Panc1 (cell line): ENCODE measurements at regions not wholly inside any gene's neighbourhood (a gene's known extent, or its start where the extent isn't known, plus 50 kb on each side); places are given as distances from the start of the nearest gene placed in this dataset.

Source experiments
- ATAC-seq: fragments of 200-7000 bp; cut with Tn5 transposase; 2 replicates; pipeline ENCODE4 v1.9.1; 2020; ENCODE audit warnings: mild to moderate bottlenecking, moderate library complexity
- BruUV-seq: library from RNA; stranded (reverse); fragments of 400-500 nt; replicated peaks from 2 replicates; lab custom pipeline; 2021; lab: Mats Ljungman, UMichigan
- CTCF ChIA-PET: fragments of 300-600 bp; sonication (Branson Sonifier 250); formaldehyde crosslinking; loops from one replicate; lab custom pipeline; 2022; ENCODE audit warnings: antibody characterized with exemption; lab: Charles Lee
- POLR2A ChIA-PET: fragments of 300-600 bp; sonication (Branson Sonifier 250); formaldehyde crosslinking; loops from one replicate; lab custom pipeline; 2022; ENCODE audit warnings: antibody characterized with exemption; lab: Charles Lee
- DNase-seq: peaks from one replicate; pipeline ENCODE4 v3.0.0-alpha.2; 2010; ENCODE audit warnings: low read depth, low spot score
- H3K27ac ChIP-seq: 2 replicates; pipeline ENCODE4 v1.5.1; 2011; ENCODE audit warnings: mild to moderate bottlenecking, low read length, inconsistent platforms
- H3K27me3 ChIP-seq: fragments of 200-500 bp; sonication (Bioruptor generic); 2 replicates; pipeline ENCODE4 v1.6.0; 2014; ENCODE audit warnings: low read length, inconsistent platforms; ENCODE audit not compliant: control insufficient read depth, insufficient read depth
- H3K36me3 ChIP-seq: fragments of 200-500 bp; sonication (Bioruptor generic); 2 replicates; pipeline ENCODE4 v1.5.1; 2014; ENCODE audit warnings: inconsistent platforms, mild to moderate bottlenecking, low read length, moderate library complexity; ENCODE audit not compliant: control insufficient read depth, insufficient read depth
- H3K4me1 ChIP-seq: 2 replicates; pipeline ENCODE4 v1.5.1; 2011; ENCODE audit warnings: inconsistent platforms, mild to moderate bottlenecking, low read length, moderate library complexity; ENCODE audit not compliant: control insufficient read depth, insufficient read depth
- H3K4me3 ChIP-seq, 2 experiments: 2 replicates each; pipeline ENCODE4 v1.5.1; 2011 to 2012; ENCODE audit warnings: low read depth in 2 of 2, low read length in 2 of 2, mild to moderate bottlenecking in 2 of 2, inconsistent platforms in 1 of 2, moderate library complexity in 1 of 2
- H3K9me3 ChIP-seq: fragments of 200-500 bp; sonication (Bioruptor generic); 2 replicates; pipeline ENCODE4 v1.5.1; 2014; ENCODE audit warnings: low read depth, mild to moderate bottlenecking, inconsistent platforms, low read length, moderate library complexity; ENCODE audit not compliant: control insufficient read depth, insufficient read depth
- POLR2AphosphoS5 ChIP-seq: IDR thresholded peaks from 2 replicates; pipeline ENCODE4 v1.6.1; 2012; ENCODE audit warnings: mild to moderate bottlenecking, low read depth, low read length, moderate library complexity
- SIN3A ChIP-seq: IDR thresholded peaks from 2 replicates; pipeline ENCODE4 v1.6.1; 2012; ENCODE audit warnings: low read depth, mild to moderate bottlenecking, low read length, moderate library complexity, borderline replicate concordance; ENCODE audit not compliant: insufficient read depth
- TCF7L2 ChIP-seq: IDR thresholded peaks from 2 replicates; pipeline ENCODE4 v1.6.1; 2011; ENCODE audit warnings: mild to moderate bottlenecking, low read depth, low read length, inconsistent platforms
- in situ Hi-C: cut with HindIII; loops from 2 replicates; pipeline ENCODE4 v1.10.0; 2016; ENCODE audit warnings: low sequenced_read_pairs, low pct_unique_long_range_greater_than_20kb
- intact Hi-C: fragments of 100-400 bp; cut with micrococcal nuclease; formaldehyde crosslinking; loops from one replicate; pipeline ENCODE4 v1.10.0; 2022; ENCODE audit not compliant: unreplicated experiment
- TF ChIP-seq, protein P1 (sequence below), 2 experiments: IDR thresholded peaks; 2 replicates each; pipeline ENCODE4 v1.6.1; 2011 to 2012; ENCODE audit warnings: low read depth in 2 of 2, control low read depth in 1 of 2, low read length in 1 of 2, mild to moderate bottlenecking in 1 of 2, moderate library complexity in 1 of 2; ENCODE audit not compliant: insufficient read depth in 1 of 2
- TF ChIP-seq, protein P2 (sequence below): fragments of 450-650 bp; IDR thresholded peaks from 2 replicates; pipeline ENCODE4 v1.5.1; 2017; ENCODE audit warnings: mild to moderate bottlenecking

DNA sequence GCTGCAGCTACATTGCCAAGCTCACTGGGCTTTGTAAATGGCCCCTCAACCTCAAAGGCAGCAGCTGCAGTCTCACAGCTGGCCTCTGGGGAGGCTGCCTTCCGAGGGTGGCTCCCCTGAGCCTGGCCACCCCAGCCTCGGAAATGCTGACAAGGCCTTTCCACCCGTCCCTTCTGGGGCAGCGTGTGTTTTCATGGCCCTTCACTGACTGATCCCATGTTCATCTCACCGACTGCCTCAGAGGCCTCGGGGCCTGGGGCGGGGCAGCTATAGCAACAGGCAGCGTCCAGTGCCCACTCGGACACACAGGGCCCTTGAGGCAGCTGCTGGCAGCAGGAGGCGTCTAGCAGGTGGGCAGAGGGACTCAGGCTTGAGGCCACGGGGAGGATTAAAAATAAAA, 149.7 kb downstream of the GLI2 start:
- H3K36me3 ChIP-seq, result no peaks in the 10 kb centered on the region
- H3K9me3 ChIP-seq, result no peaks in the 10 kb centered on the region
- DNase-seq (no peak), ATAC-seq (no peak; the same call in 1 of the 2 replicates)
- intact Hi-C loops, result no loop called here
- H3K27ac ChIP-seq, result no peak overlapping the region
- TF ChIP-seq SIN3A, result no peak
- TF ChIP-seq POLR2AphosphoS5, result no peak
- TF ChIP-seq, protein P1, sequence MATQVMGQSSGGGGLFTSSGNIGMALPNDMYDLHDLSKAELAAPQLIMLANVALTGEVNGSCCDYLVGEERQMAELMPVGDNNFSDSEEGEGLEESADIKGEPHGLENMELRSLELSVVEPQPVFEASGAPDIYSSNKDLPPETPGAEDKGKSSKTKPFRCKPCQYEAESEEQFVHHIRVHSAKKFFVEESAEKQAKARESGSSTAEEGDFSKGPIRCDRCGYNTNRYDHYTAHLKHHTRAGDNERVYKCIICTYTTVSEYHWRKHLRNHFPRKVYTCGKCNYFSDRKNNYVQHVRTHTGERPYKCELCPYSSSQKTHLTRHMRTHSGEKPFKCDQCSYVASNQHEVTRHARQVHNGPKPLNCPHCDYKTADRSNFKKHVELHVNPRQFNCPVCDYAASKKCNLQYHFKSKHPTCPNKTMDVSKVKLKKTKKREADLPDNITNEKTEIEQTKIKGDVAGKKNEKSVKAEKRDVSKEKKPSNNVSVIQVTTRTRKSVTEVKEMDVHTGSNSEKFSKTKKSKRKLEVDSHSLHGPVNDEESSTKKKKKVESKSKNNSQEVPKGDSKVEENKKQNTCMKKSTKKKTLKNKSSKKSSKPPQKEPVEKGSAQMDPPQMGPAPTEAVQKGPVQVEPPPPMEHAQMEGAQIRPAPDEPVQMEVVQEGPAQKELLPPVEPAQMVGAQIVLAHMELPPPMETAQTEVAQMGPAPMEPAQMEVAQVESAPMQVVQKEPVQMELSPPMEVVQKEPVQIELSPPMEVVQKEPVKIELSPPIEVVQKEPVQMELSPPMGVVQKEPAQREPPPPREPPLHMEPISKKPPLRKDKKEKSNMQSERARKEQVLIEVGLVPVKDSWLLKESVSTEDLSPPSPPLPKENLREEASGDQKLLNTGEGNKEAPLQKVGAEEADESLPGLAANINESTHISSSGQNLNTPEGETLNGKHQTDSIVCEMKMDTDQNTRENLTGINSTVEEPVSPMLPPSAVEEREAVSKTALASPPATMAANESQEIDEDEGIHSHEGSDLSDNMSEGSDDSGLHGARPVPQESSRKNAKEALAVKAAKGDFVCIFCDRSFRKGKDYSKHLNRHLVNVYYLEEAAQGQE (IDR thresholded peaks at IDR 0.05; ENCODE audit: insufficient read depth in 1 of 2, low read depth in 2 of 2, low read length in 1 of 2), result no peak
- no peak for TF ChIP-seq TCF7L2
- TF ChIP-seq, protein P2, sequence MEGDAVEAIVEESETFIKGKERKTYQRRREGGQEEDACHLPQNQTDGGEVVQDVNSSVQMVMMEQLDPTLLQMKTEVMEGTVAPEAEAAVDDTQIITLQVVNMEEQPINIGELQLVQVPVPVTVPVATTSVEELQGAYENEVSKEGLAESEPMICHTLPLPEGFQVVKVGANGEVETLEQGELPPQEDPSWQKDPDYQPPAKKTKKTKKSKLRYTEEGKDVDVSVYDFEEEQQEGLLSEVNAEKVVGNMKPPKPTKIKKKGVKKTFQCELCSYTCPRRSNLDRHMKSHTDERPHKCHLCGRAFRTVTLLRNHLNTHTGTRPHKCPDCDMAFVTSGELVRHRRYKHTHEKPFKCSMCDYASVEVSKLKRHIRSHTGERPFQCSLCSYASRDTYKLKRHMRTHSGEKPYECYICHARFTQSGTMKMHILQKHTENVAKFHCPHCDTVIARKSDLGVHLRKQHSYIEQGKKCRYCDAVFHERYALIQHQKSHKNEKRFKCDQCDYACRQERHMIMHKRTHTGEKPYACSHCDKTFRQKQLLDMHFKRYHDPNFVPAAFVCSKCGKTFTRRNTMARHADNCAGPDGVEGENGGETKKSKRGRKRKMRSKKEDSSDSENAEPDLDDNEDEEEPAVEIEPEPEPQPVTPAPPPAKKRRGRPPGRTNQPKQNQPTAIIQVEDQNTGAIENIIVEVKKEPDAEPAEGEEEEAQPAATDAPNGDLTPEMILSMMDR, result no peak
- BruUV-seq, result no TSS peak
- CTCF ChIA-PET, result no interaction called here
- POLR2A ChIA-PET, result no interaction called here
- H3K27me3 ChIP-seq, result no peaks in the 10 kb centered on the region
- in situ Hi-C loops, result no loop called here
- no peaks in the 10 kb centered on the region for H3K4me1 ChIP-seq
- H3K4me3 ChIP-seq, result no peak overlapping the region

DNA sequence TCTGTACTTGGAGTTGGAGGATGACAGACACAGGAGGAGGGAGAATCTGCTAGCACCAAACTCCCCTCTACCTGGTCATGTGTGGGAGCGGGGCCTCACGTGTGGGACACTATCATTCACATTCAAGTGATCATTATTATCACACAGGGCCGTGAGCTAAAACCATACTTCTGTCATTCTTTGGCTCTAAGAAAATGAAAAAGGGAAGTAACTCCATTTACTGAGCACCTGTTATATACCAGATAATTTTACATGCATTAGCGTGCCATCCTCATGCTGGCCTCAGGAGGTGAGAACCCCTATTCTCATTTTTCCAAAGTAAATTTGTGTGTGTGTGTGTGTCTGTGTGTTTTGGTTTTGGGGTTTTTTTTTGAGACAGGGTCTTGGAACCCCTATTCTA, 150.1 kb downstream of the GLI2 start:
- no TSS peak for BruUV-seq
- no peak overlapping the region for H3K4me3 ChIP-seq
- ATAC-seq, result no peak
- intact Hi-C loops, result no loop called here
- H3K36me3 ChIP-seq, result no peaks in the 10 kb centered on the region
- H3K27me3 ChIP-seq, result no peaks in the 10 kb centered on the region
- CTCF ChIA-PET, result no interaction called here
- no peaks in the 10 kb centered on the region for H3K9me3 ChIP-seq
- H3K27ac ChIP-seq, result no peak overlapping the region
- no peaks in the 10 kb centered on the region for H3K4me1 ChIP-seq
- no peak for TF ChIP-seq POLR2AphosphoS5
- TF ChIP-seq, protein P2, result no peak
- no peak for TF ChIP-seq TCF7L2
- TF ChIP-seq, protein P1 (IDR thresholded peaks at IDR 0.05; ENCODE audit: insufficient read depth in 1 of 2, low read depth in 2 of 2, low read length in 1 of 2), result no peak
- TF ChIP-seq SIN3A, result no peak
- POLR2A ChIA-PET, result no interaction called here
- DNase-seq, result no peak
- in situ Hi-C loops, result no loop called here
